ENCODE measurements at regions not wholly inside any gene's neighbourhood (a gene's known extent, or its start where the extent isn't known, plus 50 kb on each side); places are given as distances from the start of the nearest gene placed in this dataset.

GRCh38 chr2:133975135-133975534, 278.7 kb upstream of the MGAT5 start:
- CTCF ChIA-PET, result interaction anchor here (1.6 kb wide), 1 partner anchor 11 kb away, joined by 4 read pairs; no protein-coding TSS in a partner anchor
- POLR2A ChIA-PET, result no interaction called here
- H3K4me3 ChIP-seq (ENCODE audit: low read depth, low read length), result no peak overlapping the region
- no peak for DNase-seq (ENCODE audit: low read depth, low spot score)
- no peak for TF ChIP-seq CTCF (IDR thresholded peaks at IDR 0.05; ENCODE audit: insufficient read depth, low read length, missing control alignments)

GRCh38 chr2:133975676-133976428, 278.0 kb upstream of the MGAT5 start:
- no peak overlapping the region for H3K4me3 ChIP-seq (ENCODE audit: low read depth, low read length)
- TF ChIP-seq CTCF (IDR thresholded peaks at IDR 0.05; ENCODE audit: insufficient read depth, low read length, missing control alignments), result no peak
- CTCF ChIA-PET, result interaction anchor here (0.9 to 1.6 kb wide), 3 partner anchors 8 to 10 kb away, joined by 3 to 4 read pairs (median 3); no protein-coding TSS in a partner anchor
- DNase-seq (ENCODE audit: low read depth, low spot score), result no peak
- POLR2A ChIA-PET, result interaction anchor here (0.6 kb wide), 1 partner anchor 34 kb away, joined by 3 read pairs; no protein-coding TSS in a partner anchor

GRCh38 chr2:133976659-133977058, 277.2 kb upstream of the MGAT5 start:
- ChIA-PET CTCF (interaction anchor here (1.0 to 1.6 kb wide), 2 partner anchors 9 to 10 kb away, joined by 3 to 4 read pairs; no protein-coding TSS in a partner anchor), POLR2A (no interaction called here)
- TF ChIP-seq CTCF (IDR thresholded peaks at IDR 0.05; ENCODE audit: insufficient read depth, low read length, missing control alignments), result no peak
- no peak overlapping the region for H3K4me3 ChIP-seq (ENCODE audit: low read depth, low read length)
- DNase-seq (ENCODE audit: low read depth, low spot score), result no peak

- no peak for TF ChIP-seq CTCF (IDR thresholded peaks at IDR 0.05; ENCODE audit: insufficient read depth, low read length, missing control alignments)
- ChIA-PET CTCF (no interaction called here), POLR2A (no interaction called here)
These were observed 276.5 kb upstream of the MGAT5 start for GRCh38 chr2:133977405-133977804.

GRCh38 chr2:133982256-133982655, 271.6 kb upstream of the MGAT5 start:
- no peak for TF ChIP-seq CTCF (IDR thresholded peaks at IDR 0.05; ENCODE audit: insufficient read depth, low read length, missing control alignments)
- CTCF ChIA-PET, result no interaction called here
- DNase-seq (ENCODE audit: low read depth, low spot score), result no peak
- H3K4me3 ChIP-seq (ENCODE audit: low read depth, low read length), result no peak overlapping the region
- POLR2A ChIA-PET, result no interaction called here

More at GRCh38 chr2:133977405-133977804, 276.5 kb upstream of the MGAT5 start:
- no peak overlapping the region for H3K4me3 ChIP-seq (ENCODE audit: low read depth, low read length)
- DNase-seq (ENCODE audit: low read depth, low spot score), result no peak

- ChIA-PET CTCF (interaction anchor here (1.3 kb wide), 1 partner anchor 10 kb away, joined by 4 read pairs; no protein-coding TSS in a partner anchor), POLR2A (no interaction called here)
- TF ChIP-seq CTCF (IDR thresholded peaks at IDR 0.05; ENCODE audit: insufficient read depth, low read length, missing control alignments), result no peak
- H3K4me3 ChIP-seq (ENCODE audit: low read depth, low read length), result no peak overlapping the region
- DNase-seq (ENCODE audit: low read depth, low spot score), result no peak
These were observed 268.3 kb upstream of the MGAT5 start for GRCh38 chr2:133985563-133985962.

Data from AG04449 (cell line).